WTC11 (cell line): ENCODE measurements at regions not wholly inside any gene's neighbourhood (a gene's known extent, or its start where the extent isn't known, plus 50 kb on each side); places are given as distances from the start of the nearest gene placed in this dataset.

Experiments
- CREB1 ChIP-seq: sonication (generic); formaldehyde crosslinking; IDR thresholded peaks from 2 replicates; pipeline ENCODE4 v1.8.0; 2023; ENCODE audit warnings: mild to moderate bottlenecking, missing genetic modification reagents
- CTCF ChIP-seq: fragments of 200-600 bp; IDR thresholded peaks from 2 replicates; pipeline ENCODE4 v1.8.0; 2022; ENCODE audit warnings: antibody characterized with exemption
- GABPB1 ChIP-seq: sonication (generic); formaldehyde crosslinking; IDR thresholded peaks from 2 replicates; pipeline ENCODE4 v1.8.1; 2023; ENCODE audit warnings: mild to moderate bottlenecking, missing genetic modification reagents
- HMGXB4 ChIP-seq: sonication (generic); formaldehyde crosslinking; IDR thresholded peaks from 2 replicates; pipeline ENCODE4 v1.8.1; 2023; ENCODE audit warnings: mild to moderate bottlenecking, moderate library complexity, missing genetic modification reagents
- PREB ChIP-seq: sonication (generic); formaldehyde crosslinking; IDR thresholded peaks from 2 replicates; pipeline ENCODE4 v1.8.1; 2022; ENCODE audit warnings: mild to moderate bottlenecking, missing genetic modification reagents, moderate library complexity, borderline replicate concordance
- SMAD3 ChIP-seq: sonication (generic); formaldehyde crosslinking; IDR thresholded peaks from 2 replicates; pipeline ENCODE4 v1.8.0; 2022; ENCODE audit warnings: missing genetic modification reagents, mild to moderate bottlenecking, borderline replicate concordance
- TCF7 ChIP-seq: sonication (generic); formaldehyde crosslinking; IDR thresholded peaks from 2 replicates; pipeline ENCODE4 v1.8.0; 2022; ENCODE audit warnings: mild to moderate bottlenecking, low read depth, missing genetic modification reagents, moderate library complexity
- USF2 ChIP-seq: sonication (generic); formaldehyde crosslinking; IDR thresholded peaks from 2 replicates; pipeline ENCODE4 v1.8.1; 2023; ENCODE audit warnings: mild to moderate bottlenecking, missing genetic modification reagents, moderate library complexity
- ZNF138 ChIP-seq: sonication (generic); formaldehyde crosslinking; conservative IDR thresholded peaks from 2 replicates; pipeline ENCODE4 v1.8.1; 2022; ENCODE audit warnings: mild to moderate bottlenecking, moderate library complexity, missing genetic modification reagents
- ZNF219 ChIP-seq: sonication (generic); formaldehyde crosslinking; IDR thresholded peaks from 2 replicates; pipeline ENCODE4 v1.8.0; 2023; ENCODE audit warnings: missing genetic modification reagents, mild to moderate bottlenecking, borderline replicate concordance
- ZNF263 ChIP-seq: sonication (generic); formaldehyde crosslinking; IDR thresholded peaks from 2 replicates; pipeline ENCODE4 v1.8.1; 2022; ENCODE audit warnings: low read depth, mild to moderate bottlenecking, moderate library complexity, missing genetic modification reagents
- ZNF423 ChIP-seq: fragments of 250-450 bp; sonication (Bioruptor Pico); IDR thresholded peaks from 2 replicates; pipeline ENCODE4 v2.1.2; 2022; ENCODE audit warnings: mild to moderate bottlenecking, moderate library complexity
- ZNF512 ChIP-seq: sonication (generic); formaldehyde crosslinking; IDR thresholded peaks from 2 replicates; pipeline ENCODE4 v1.8.1; 2022; ENCODE audit warnings: missing genetic modification reagents, borderline replicate concordance

- TF ChIP-seq GABPB1 (CRISPR knock-in tag) = no peak
- no peak for TF ChIP-seq CTCF
- no peak for TF ChIP-seq USF2
- no peak for TF ChIP-seq CREB1
- TF ChIP-seq ZNF219 (CRISPR knock-in tag) = no peak
- no peak for TF ChIP-seq ZNF138 (CRISPR knock-in tag)
- TF ChIP-seq ZNF512 (CRISPR knock-in tag) = no peak
- no peak for TF ChIP-seq HMGXB4 (CRISPR knock-in tag)
- TF ChIP-seq TCF7 (CRISPR knock-in tag) = no peak
- no peak for TF ChIP-seq SMAD3 (CRISPR knock-in tag)
- no peak for TF ChIP-seq ZNF423
- TF ChIP-seq ZNF263 (CRISPR knock-in tag) = no peak
- no peak for TF ChIP-seq PREB (CRISPR knock-in tag)
Observed at GRCh38 chr19:23531231-23531790, 136.0 kb upstream of the ZNF91 start.
